PC-3 (cell line): ENCODE measurements at regions not wholly inside any gene's neighbourhood (a gene's known extent, or its start where the extent isn't known, plus 50 kb on each side); places are given as distances from the start of the nearest gene placed in this dataset.

Source experiments
- EZH2phosphoT487 ChIP-seq: fragments of 300-600 bp; sonication (generic); IDR thresholded peaks from 2 replicates; pipeline ENCODE4 v1.6.1; 2018; ENCODE audit warnings: mild to moderate bottlenecking, antibody characterized with exemption, low read length, borderline replicate concordance
- TF ChIP-seq, protein P1 (sequence below): fragments of 300-600 bp; sonication (generic); conservative IDR thresholded peaks from 2 replicates; pipeline ENCODE4 v1.5.1; 2017; ENCODE audit warnings: antibody characterized with exemption, low read depth, mild to moderate bottlenecking, low read length

DNA sequence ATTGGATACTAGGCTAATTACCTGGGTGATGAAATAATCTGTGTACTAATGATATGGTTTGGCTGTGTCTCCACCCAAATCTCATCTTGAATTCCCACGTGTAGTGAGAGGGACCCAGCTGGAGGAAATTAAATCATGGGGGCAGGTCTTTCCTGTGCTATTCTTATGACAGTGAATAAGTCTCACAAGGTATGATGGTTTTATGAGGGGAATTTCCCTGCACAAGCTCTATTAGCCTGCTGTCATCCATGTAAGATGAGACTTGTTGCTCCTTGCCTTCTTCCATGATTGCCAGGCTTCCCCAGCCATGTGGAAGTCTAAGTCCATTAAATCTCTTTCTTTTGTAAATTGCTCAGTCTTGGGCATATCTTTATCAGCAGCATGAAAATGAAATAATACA, 394.1 kb upstream of the SYT4 start:
- TF ChIP-seq, protein P1, sequence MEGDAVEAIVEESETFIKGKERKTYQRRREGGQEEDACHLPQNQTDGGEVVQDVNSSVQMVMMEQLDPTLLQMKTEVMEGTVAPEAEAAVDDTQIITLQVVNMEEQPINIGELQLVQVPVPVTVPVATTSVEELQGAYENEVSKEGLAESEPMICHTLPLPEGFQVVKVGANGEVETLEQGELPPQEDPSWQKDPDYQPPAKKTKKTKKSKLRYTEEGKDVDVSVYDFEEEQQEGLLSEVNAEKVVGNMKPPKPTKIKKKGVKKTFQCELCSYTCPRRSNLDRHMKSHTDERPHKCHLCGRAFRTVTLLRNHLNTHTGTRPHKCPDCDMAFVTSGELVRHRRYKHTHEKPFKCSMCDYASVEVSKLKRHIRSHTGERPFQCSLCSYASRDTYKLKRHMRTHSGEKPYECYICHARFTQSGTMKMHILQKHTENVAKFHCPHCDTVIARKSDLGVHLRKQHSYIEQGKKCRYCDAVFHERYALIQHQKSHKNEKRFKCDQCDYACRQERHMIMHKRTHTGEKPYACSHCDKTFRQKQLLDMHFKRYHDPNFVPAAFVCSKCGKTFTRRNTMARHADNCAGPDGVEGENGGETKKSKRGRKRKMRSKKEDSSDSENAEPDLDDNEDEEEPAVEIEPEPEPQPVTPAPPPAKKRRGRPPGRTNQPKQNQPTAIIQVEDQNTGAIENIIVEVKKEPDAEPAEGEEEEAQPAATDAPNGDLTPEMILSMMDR: no peak
- TF ChIP-seq EZH2phosphoT487: no peak
